WTC11 (cell line): ENCODE measurements at regions not wholly inside any gene's neighbourhood (a gene's known extent, or its start where the extent isn't known, plus 50 kb on each side); places are given as distances from the start of the nearest gene placed in this dataset.

Experiments used
- ATAC-seq: fragments of 200-7000 bp; cut with Tn5 transposase; 2 replicates; pipeline ENCODE4 v1.10.0; 2021; ENCODE audit warnings: mild to moderate bottlenecking, moderate library complexity
- CTCF ChIA-PET: fragments of 300-600 bp; sonication (Branson Sonifier 250); formaldehyde crosslinking; loops from one replicate; lab custom pipeline; 2021; ENCODE audit warnings: antibody characterized with exemption; lab: Charles Lee
- POLR2A ChIA-PET: fragments of 350-600 bp; sonication (Branson Sonifier 250); formaldehyde crosslinking; loops from one replicate; lab custom pipeline; 2021; ENCODE audit warnings: antibody characterized with exemption; lab: Charles Lee
- DNase-seq: peaks from one replicate; pipeline ENCODE4 v3.0.0; 2021; ENCODE audit warnings: low spot score
- H3K27ac Mint-ChIP-seq: 2 replicates; pipeline ENCODE4 v1.8.0; 2021; ENCODE audit warnings: mixed read lengths
- H3K27me3 Mint-ChIP-seq: 2 replicates; pipeline ENCODE4 v1.8.0; 2021; ENCODE audit warnings: low read depth, mild to moderate bottlenecking, moderate library complexity, mixed read lengths
- H3K36me3 Mint-ChIP-seq: 2 replicates; pipeline ENCODE4 v1.8.0; 2021; ENCODE audit warnings: mixed read lengths
- H3K4me1 Mint-ChIP-seq: 2 replicates; pipeline ENCODE4 v1.8.0; 2022; ENCODE audit warnings: mixed read lengths
- H3K4me3 Mint-ChIP-seq: 2 replicates; pipeline ENCODE4 v1.8.0; 2021; ENCODE audit warnings: mild to moderate bottlenecking, moderate library complexity, mixed read lengths
- H3K9me3 Mint-ChIP-seq: 2 replicates; pipeline ENCODE4 v1.8.0; 2021; ENCODE audit warnings: mixed read lengths
- CBFB ChIP-seq: sonication (generic); formaldehyde crosslinking; IDR thresholded peaks from 2 replicates; pipeline ENCODE4 v1.8.1; 2022; ENCODE audit warnings: mild to moderate bottlenecking, low read depth, missing genetic modification reagents
- CREM ChIP-seq: sonication (generic); formaldehyde crosslinking; IDR thresholded peaks from 2 replicates; pipeline ENCODE4 v1.8.1; 2022; ENCODE audit warnings: mild to moderate bottlenecking, missing genetic modification reagents, moderate library complexity
- E2F1 ChIP-seq: sonication (generic); formaldehyde crosslinking; IDR thresholded peaks from 2 replicates; pipeline ENCODE4 v1.8.0; 2022; ENCODE audit warnings: mild to moderate bottlenecking, missing genetic modification reagents
- ELF4 ChIP-seq: sonication (generic); formaldehyde crosslinking; IDR thresholded peaks from 2 replicates; pipeline ENCODE4 v1.8.1; 2022; ENCODE audit warnings: low read depth, mild to moderate bottlenecking, moderate library complexity, missing genetic modification reagents
- EMX1 ChIP-seq: fragments of 250-450 bp; sonication (Bioruptor Pico); IDR thresholded peaks from 2 replicates; pipeline ENCODE4 v1.8.0; 2021; ENCODE audit warnings: mild to moderate bottlenecking
- FOXP1 ChIP-seq: sonication (generic); formaldehyde crosslinking; IDR thresholded peaks from 2 replicates; pipeline ENCODE4 v1.8.0; 2022; ENCODE audit warnings: missing genetic modification reagents, mild to moderate bottlenecking, moderate library complexity, borderline replicate concordance
- GTF2I ChIP-seq: fragments of 250-450 bp; sonication (Bioruptor Pico); conservative IDR thresholded peaks from 2 replicates; pipeline ENCODE4 v1.4.0; 2021; ENCODE audit warnings: mild to moderate bottlenecking
- HMGA2 ChIP-seq: fragments of 250-450 bp; sonication (Bioruptor Pico); IDR thresholded peaks from 2 replicates; pipeline ENCODE4 v1.4.0; 2021; ENCODE audit warnings: mild to moderate bottlenecking, moderate library complexity
- JUN ChIP-seq: sonication (generic); formaldehyde crosslinking; IDR thresholded peaks from 2 replicates; pipeline ENCODE4 v1.8.0; 2023; ENCODE audit warnings: mild to moderate bottlenecking, missing genetic modification reagents
- NFATC4 ChIP-seq: fragments of 250-450 bp; sonication (Bioruptor Pico); IDR thresholded peaks from 2 replicates; pipeline ENCODE4 v1.9.0; 2021; ENCODE audit warnings: mild to moderate bottlenecking
- NR1H2 ChIP-seq: sonication (generic); formaldehyde crosslinking; IDR thresholded peaks from 2 replicates; pipeline ENCODE4 v1.9.0; 2021; ENCODE audit warnings: mild to moderate bottlenecking, moderate library complexity, missing genetic modification reagents
- NR2C2 ChIP-seq: sonication (generic); formaldehyde crosslinking; IDR thresholded peaks from 2 replicates; pipeline ENCODE4 v1.8.0; 2022; ENCODE audit warnings: mild to moderate bottlenecking, missing genetic modification reagents
- RORB ChIP-seq: fragments of 250-450 bp; sonication (Bioruptor Pico); IDR thresholded peaks from 2 replicates; pipeline ENCODE4 v1.9.0; 2021; ENCODE audit warnings: mild to moderate bottlenecking
- SMAD4 ChIP-seq: sonication (generic); formaldehyde crosslinking; IDR thresholded peaks from 2 replicates; pipeline ENCODE4 v1.8.0; 2022; ENCODE audit warnings: mild to moderate bottlenecking, missing genetic modification reagents
- TEAD1 ChIP-seq: sonication (generic); formaldehyde crosslinking; IDR thresholded peaks from 2 replicates; pipeline ENCODE4 v1.8.0; 2022; ENCODE audit warnings: mild to moderate bottlenecking, missing genetic modification reagents
- TP53 ChIP-seq: sonication (generic); formaldehyde crosslinking; IDR thresholded peaks from 2 replicates; pipeline ENCODE4 v1.8.1; 2023; ENCODE audit warnings: mild to moderate bottlenecking, missing genetic modification reagents
- ZNF219 ChIP-seq: sonication (generic); formaldehyde crosslinking; IDR thresholded peaks from 2 replicates; pipeline ENCODE4 v1.8.0; 2023; ENCODE audit warnings: missing genetic modification reagents, mild to moderate bottlenecking, borderline replicate concordance
- ZNF263 ChIP-seq: sonication (generic); formaldehyde crosslinking; IDR thresholded peaks from 2 replicates; pipeline ENCODE4 v1.8.1; 2022; ENCODE audit warnings: low read depth, mild to moderate bottlenecking, moderate library complexity, missing genetic modification reagents
- ZNF317 ChIP-seq: sonication (generic); formaldehyde crosslinking; IDR thresholded peaks from 2 replicates; pipeline ENCODE4 v1.8.1; 2023; ENCODE audit warnings: low read depth, mild to moderate bottlenecking, moderate library complexity, missing genetic modification reagents, borderline replicate concordance
- ZNF671 ChIP-seq: fragments of 250-450 bp; sonication (Bioruptor Pico); IDR thresholded peaks from 2 replicates; pipeline ENCODE4 v1.8.0; 2021; ENCODE audit warnings: mild to moderate bottlenecking
- TF ChIP-seq, protein P1 (sequence below): fragments of 250-450 bp; sonication (Bioruptor Pico); IDR thresholded peaks from 2 replicates; pipeline ENCODE4 v1.8.0; 2021; ENCODE audit warnings: mild to moderate bottlenecking
- TF ChIP-seq, protein P2 (sequence below): sonication (generic); formaldehyde crosslinking; conservative IDR thresholded peaks from 2 replicates; pipeline ENCODE4 v1.8.1; 2022; ENCODE audit warnings: mild to moderate bottlenecking, missing genetic modification reagents
- TF ChIP-seq, protein P3 (sequence below): fragments of 250-450 bp; sonication (Bioruptor Pico); IDR thresholded peaks from 2 replicates; pipeline ENCODE4 v1.9.0; 2021; ENCODE audit warnings: mild to moderate bottlenecking, borderline replicate concordance

DNA sequence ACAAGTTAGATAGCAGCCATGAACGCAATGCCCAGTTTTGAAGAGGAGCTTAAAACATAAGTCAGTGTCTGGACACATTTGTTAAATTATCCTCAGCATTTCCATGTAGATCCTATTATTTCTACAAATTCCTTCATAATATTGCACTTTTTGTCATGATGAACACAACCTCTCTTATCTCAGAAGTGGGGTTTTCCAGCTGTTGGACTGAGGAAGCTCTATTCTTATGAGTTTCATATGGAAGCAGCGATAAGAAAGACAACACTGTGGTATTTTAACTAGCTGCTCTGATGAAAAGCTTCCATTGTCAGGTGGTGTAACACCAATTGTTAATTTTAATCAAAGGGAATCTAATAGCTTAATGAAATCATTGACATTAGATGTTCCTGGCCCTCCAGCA is 308.7 kb downstream of the GBA3 start (continued):
- TF ChIP-seq, protein P1, sequence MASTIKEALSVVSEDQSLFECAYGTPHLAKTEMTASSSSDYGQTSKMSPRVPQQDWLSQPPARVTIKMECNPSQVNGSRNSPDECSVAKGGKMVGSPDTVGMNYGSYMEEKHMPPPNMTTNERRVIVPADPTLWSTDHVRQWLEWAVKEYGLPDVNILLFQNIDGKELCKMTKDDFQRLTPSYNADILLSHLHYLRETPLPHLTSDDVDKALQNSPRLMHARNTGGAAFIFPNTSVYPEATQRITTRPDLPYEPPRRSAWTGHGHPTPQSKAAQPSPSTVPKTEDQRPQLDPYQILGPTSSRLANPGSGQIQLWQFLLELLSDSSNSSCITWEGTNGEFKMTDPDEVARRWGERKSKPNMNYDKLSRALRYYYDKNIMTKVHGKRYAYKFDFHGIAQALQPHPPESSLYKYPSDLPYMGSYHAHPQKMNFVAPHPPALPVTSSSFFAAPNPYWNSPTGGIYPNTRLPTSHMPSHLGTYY (CRISPR knock-in tag), result no peak
- TF ChIP-seq JUN (CRISPR knock-in tag), result no peak
- no peak for TF ChIP-seq ZNF317 (CRISPR knock-in tag)
- TF ChIP-seq SMAD4 (CRISPR knock-in tag), result no peak
- no peak for TF ChIP-seq CBFB
- no peak for TF ChIP-seq NFATC4 (CRISPR knock-in tag)
- TF ChIP-seq ZNF671 (CRISPR knock-in tag), result no peak
- TF ChIP-seq EMX1 (CRISPR knock-in tag), result no peak
- no peak for TF ChIP-seq TEAD1 (CRISPR knock-in tag)
- no peak for TF ChIP-seq E2F1 (CRISPR knock-in tag)
- no peak for TF ChIP-seq CREM (CRISPR knock-in tag)
- TF ChIP-seq GTF2I (CRISPR knock-in tag), result no peak
- TF ChIP-seq, protein P2, sequence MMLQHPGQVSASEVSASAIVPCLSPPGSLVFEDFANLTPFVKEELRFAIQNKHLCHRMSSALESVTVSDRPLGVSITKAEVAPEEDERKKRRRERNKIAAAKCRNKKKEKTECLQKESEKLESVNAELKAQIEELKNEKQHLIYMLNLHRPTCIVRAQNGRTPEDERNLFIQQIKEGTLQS (CRISPR knock-in tag), result no peak
- TF ChIP-seq HMGA2 (CRISPR knock-in tag), result no peak

DNA sequence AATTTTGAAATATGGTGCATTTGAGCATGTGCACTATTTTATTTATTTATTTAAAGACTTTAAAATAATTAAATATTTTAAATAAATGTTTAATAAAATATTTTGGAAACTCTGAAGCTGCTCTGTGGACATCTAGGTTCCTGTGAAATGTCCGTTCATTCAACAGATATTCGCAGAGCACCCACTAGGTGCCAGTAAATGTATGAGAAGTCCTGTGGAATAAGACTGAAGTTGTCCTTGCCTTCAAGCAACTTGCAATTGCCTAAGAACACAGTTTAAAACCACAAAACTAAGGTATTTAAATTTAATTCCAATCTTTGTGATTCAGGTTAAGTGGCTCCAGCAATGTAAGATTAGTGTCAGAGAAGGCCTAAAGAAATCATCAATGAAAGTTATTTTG is 306.7 kb downstream of the GBA3 start:
- CTCF ChIA-PET, result interaction anchor here (0.5 to 1.0 kb wide), 4 partner anchors 11 to 236 kb away, joined by 3 to 4 read pairs (median 3); no protein-coding TSS in a partner anchor
- no peaks in the 10 kb centered on the region for H3K27me3 Mint-ChIP-seq
- no peak overlapping the region for H3K4me3 Mint-ChIP-seq
- DNase-seq, result peak; percentile 20
- no peak for TF ChIP-seq TEAD1 (CRISPR knock-in tag)
- peak; percentile 63; the same call in 1 of the 2 replicates for TF ChIP-seq HMGA2 (CRISPR knock-in tag)
- no peak overlapping the region for H3K27ac Mint-ChIP-seq
- H3K4me1 Mint-ChIP-seq, result no peaks in the 10 kb centered on the region
- ATAC-seq, result peak; percentile 67
- H3K9me3 Mint-ChIP-seq, result peaks cover 5% of the 10 kb centered on the region; the same call in 1 of the 2 replicates
- POLR2A ChIA-PET, result no interaction called here
- H3K36me3 Mint-ChIP-seq, result no peaks in the 10 kb centered on the region

DNA sequence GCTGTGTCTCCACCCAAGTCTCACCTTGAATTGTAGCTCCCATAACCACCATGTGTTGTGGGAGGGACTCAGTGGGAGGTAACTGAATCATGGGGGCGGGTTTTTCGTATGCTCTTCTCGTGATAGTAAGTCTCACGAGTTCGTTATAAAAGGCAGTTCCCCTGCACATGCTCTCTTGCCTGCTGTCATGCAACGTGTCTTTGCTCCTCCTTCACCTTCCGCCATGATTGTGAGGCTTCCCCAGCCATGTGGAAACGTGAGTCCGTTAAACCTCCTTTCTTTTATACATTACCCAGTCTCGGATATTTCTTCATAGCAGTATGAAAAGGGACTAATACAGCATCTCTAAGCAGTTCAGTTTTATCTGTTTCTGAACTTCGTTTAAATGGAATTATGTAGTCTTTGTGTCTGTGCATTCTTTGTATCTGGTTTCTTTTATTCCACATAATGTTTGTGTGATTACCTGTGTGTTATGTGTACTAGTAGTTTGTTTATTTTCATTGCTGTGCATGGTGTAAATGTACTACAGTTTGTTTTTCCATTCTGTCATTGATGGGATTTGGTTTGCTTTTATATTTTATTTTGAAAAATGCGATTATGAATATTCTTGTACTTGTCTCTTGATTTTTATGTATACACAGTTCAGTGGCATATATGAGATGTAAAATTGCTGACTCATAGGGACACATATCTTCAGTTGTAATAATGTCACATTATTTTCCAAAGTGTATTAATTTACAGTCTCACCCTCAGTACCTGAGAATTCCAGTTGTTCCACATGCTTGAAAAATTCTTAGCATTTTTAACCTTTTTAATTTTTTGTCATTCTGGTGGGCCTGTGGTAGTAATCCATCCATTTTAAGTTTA is 304.9 kb downstream of the GBA3 start:
- Mint-ChIP-seq H3K9me3 (peaks cover 5% of the 10 kb centered on the region; the same call in 1 of the 2 replicates), H3K27me3 (no peaks in the 10 kb centered on the region), H3K27ac (no peak overlapping the region), H3K4me3 (no peak overlapping the region), H3K4me1 (no peaks in the 10 kb centered on the region), H3K36me3 (no peaks in the 10 kb centered on the region)
- DNase-seq (no peak), ATAC-seq (no peak)
- ChIA-PET POLR2A (no interaction called here), CTCF (no interaction called here)
- TF ChIP-seq ELF4 (CRISPR knock-in tag) (no peak), RORB (CRISPR knock-in tag) (no peak), HMGA2 (CRISPR knock-in tag) (no peak), ZNF263 (CRISPR knock-in tag) (no peak), NR1H2 (CRISPR knock-in tag) (no peak)

- no peaks in the 10 kb centered on the region for H3K4me1 Mint-ChIP-seq
- ATAC-seq, result no peak
- H3K36me3 Mint-ChIP-seq, result no peaks in the 10 kb centered on the region
- no peak overlapping the region for H3K4me3 Mint-ChIP-seq
- H3K9me3 Mint-ChIP-seq, result no peaks in the 10 kb centered on the region
- no peak overlapping the region for H3K27ac Mint-ChIP-seq
- H3K27me3 Mint-ChIP-seq, result no peaks in the 10 kb centered on the region
- POLR2A ChIA-PET, result no interaction called here
- CTCF ChIA-PET, result no interaction called here
- DNase-seq, result no peak
- no peak for TF ChIP-seq GTF2I (CRISPR knock-in tag)
- TF ChIP-seq NR2C2 (CRISPR knock-in tag), result no peak
- TF ChIP-seq FOXP1, result no peak
- TF ChIP-seq, protein P3, sequence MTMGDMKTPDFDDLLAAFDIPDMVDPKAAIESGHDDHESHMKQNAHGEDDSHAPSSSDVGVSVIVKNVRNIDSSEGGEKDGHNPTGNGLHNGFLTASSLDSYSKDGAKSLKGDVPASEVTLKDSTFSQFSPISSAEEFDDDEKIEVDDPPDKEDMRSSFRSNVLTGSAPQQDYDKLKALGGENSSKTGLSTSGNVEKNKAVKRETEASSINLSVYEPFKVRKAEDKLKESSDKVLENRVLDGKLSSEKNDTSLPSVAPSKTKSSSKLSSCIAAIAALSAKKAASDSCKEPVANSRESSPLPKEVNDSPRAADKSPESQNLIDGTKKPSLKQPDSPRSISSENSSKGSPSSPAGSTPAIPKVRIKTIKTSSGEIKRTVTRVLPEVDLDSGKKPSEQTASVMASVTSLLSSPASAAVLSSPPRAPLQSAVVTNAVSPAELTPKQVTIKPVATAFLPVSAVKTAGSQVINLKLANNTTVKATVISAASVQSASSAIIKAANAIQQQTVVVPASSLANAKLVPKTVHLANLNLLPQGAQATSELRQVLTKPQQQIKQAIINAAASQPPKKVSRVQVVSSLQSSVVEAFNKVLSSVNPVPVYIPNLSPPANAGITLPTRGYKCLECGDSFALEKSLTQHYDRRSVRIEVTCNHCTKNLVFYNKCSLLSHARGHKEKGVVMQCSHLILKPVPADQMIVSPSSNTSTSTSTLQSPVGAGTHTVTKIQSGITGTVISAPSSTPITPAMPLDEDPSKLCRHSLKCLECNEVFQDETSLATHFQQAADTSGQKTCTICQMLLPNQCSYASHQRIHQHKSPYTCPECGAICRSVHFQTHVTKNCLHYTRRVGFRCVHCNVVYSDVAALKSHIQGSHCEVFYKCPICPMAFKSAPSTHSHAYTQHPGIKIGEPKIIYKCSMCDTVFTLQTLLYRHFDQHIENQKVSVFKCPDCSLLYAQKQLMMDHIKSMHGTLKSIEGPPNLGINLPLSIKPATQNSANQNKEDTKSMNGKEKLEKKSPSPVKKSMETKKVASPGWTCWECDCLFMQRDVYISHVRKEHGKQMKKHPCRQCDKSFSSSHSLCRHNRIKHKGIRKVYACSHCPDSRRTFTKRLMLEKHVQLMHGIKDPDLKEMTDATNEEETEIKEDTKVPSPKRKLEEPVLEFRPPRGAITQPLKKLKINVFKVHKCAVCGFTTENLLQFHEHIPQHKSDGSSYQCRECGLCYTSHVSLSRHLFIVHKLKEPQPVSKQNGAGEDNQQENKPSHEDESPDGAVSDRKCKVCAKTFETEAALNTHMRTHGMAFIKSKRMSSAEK (CRISPR knock-in tag), result no peak
- TF ChIP-seq ZNF219 (CRISPR knock-in tag), result no peak
- TF ChIP-seq TP53 (CRISPR knock-in tag), result no peak
- TF ChIP-seq ZNF317 (CRISPR knock-in tag), result no peak
Observed at GRCh38 chr4:22991576-22991975, 298.8 kb downstream of the GBA3 start.
